DND-41 (cell line): ENCODE measurements at regions not wholly inside any gene's neighbourhood (a gene's known extent, or its start where the extent isn't known, plus 50 kb on each side); places are given as distances from the start of the nearest gene placed in this dataset.

Experiments used
- EZH2 ChIP-seq: IDR thresholded peaks from 3 replicates; pipeline ENCODE4 v1.6.1; 2012; ENCODE audit warnings: borderline replicate concordance, low read depth, mild to moderate bottlenecking, moderate library complexity, low read length, inconsistent platforms; ENCODE audit not compliant: severe bottlenecking
- TF ChIP-seq, protein P1 (sequence below): IDR thresholded peaks from 2 replicates; pipeline ENCODE4 v1.5.1; 2012; ENCODE audit warnings: borderline replicate concordance, low read length, moderate library complexity, mild to moderate bottlenecking; ENCODE audit not compliant: poor library complexity, severe bottlenecking; ENCODE audit errors: extremely low read depth

DNA sequence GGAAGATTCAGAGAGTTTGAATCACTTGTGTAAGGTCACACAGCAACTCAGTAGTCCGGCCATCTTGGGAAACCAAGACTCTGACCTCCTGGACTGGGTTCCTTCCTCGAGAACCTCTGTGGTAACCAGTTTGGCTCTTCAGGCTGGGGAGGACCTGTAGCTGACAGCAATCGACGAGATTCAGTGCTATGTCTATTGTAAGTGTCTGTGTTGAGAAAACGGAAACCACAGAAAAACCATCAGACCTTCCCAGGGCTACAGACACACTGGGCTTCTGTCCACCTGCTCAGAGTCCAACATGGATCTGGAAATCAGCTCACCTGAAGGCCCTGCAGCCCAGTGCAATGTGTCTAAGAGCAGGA lies 403.7 kb downstream of the RPS24 start:
- TF ChIP-seq, protein P1, sequence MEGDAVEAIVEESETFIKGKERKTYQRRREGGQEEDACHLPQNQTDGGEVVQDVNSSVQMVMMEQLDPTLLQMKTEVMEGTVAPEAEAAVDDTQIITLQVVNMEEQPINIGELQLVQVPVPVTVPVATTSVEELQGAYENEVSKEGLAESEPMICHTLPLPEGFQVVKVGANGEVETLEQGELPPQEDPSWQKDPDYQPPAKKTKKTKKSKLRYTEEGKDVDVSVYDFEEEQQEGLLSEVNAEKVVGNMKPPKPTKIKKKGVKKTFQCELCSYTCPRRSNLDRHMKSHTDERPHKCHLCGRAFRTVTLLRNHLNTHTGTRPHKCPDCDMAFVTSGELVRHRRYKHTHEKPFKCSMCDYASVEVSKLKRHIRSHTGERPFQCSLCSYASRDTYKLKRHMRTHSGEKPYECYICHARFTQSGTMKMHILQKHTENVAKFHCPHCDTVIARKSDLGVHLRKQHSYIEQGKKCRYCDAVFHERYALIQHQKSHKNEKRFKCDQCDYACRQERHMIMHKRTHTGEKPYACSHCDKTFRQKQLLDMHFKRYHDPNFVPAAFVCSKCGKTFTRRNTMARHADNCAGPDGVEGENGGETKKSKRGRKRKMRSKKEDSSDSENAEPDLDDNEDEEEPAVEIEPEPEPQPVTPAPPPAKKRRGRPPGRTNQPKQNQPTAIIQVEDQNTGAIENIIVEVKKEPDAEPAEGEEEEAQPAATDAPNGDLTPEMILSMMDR: no peak
- TF ChIP-seq EZH2: no peak
